ENCODE measurements at regions not wholly inside any gene's neighbourhood (a gene's known extent, or its start where the extent isn't known, plus 50 kb on each side); places are given as distances from the start of the nearest gene placed in this dataset.

DNA sequence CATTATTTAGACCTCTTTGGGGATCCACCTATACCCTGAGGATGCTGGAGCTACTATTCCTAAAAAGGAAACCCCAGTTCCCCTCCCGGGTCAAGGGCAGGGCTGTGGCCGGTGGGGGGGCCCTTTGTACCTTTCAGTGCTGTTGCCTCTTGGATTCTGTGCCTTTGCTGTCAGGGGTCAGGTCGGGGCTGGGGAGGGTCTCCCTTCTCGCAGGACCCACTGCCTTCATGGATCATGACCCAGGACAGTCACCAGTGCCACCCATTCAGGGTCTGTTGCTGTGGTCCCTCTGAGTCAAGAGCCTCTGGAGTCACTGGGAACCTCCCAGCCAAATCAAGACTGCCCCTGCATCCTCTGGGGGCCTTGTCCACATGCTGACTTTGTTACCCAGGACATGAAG, 78.1 kb upstream of the CCND1 start:
- DNase-seq (ENCODE audit: extremely low spot score), result no peak
- POLR2A ChIA-PET, result no interaction called here
- CTCF ChIA-PET, result no interaction called here
- TF ChIP-seq, protein P1, sequence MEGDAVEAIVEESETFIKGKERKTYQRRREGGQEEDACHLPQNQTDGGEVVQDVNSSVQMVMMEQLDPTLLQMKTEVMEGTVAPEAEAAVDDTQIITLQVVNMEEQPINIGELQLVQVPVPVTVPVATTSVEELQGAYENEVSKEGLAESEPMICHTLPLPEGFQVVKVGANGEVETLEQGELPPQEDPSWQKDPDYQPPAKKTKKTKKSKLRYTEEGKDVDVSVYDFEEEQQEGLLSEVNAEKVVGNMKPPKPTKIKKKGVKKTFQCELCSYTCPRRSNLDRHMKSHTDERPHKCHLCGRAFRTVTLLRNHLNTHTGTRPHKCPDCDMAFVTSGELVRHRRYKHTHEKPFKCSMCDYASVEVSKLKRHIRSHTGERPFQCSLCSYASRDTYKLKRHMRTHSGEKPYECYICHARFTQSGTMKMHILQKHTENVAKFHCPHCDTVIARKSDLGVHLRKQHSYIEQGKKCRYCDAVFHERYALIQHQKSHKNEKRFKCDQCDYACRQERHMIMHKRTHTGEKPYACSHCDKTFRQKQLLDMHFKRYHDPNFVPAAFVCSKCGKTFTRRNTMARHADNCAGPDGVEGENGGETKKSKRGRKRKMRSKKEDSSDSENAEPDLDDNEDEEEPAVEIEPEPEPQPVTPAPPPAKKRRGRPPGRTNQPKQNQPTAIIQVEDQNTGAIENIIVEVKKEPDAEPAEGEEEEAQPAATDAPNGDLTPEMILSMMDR (IDR thresholded peaks at IDR 0.05; ENCODE audit: control extremely low read depth, extremely low read depth, low read depth, missing control alignments), result no peak

DNA sequence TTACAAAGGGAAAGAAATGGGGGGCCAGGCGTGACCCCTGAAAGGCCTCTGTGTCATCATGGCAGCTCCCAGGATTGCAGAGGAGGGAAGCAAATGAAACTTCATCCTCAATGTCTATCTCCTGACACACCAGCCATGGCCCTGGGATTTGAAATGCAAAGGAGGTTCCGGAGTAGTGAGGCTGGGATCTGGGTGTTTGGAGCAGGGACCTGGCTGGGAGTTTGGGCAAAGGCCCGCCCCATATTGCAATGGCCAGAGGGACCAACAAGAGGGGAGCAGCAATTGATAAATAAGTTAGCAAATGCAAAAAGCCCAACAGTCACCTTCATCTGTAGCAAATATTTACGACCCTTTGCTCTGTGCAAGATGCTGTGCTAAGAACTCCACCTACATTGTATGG, 77.7 kb upstream of the CCND1 start:
- POLR2A ChIA-PET, result no interaction called here

DNA sequence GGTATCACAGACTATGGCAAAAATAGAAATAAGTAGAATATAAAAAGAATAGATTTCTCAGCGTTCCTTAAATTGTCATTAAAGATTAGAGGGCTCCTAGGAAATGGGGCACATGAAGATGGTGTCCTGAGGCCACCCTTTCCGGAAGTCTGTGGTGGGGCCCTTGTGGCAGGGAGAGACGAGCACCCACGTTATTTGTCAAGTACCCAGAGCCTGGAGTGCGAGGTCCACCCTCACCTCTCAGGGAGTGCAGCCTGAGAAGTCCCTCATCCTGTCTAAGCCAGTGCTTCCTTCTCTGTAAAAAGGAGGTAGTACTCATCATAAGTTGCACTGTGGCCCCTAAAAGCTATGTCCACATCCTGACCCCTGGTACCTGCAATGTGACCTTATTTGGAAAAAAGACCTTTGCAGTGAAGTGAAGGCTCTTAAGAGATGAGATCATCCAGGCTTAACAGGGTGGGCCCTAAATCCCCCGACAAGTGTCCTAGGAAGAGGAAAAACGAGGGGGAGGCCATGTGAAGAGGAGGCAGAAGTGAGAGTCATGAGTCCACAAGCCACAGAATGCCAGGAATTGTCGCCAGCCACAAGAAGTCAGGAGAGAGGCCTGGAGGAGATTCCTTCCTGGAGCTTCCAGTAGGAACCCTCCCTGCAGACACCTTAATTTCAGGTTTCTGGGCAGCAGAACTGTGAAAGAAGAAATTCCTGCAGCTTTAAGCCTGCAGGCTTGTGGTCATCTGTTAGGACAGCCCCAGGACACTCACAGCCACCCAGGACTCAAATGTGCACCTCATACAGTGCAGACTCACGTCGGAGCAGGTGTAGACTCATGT, 76.8 kb upstream of the CCND1 start:
- ChIA-PET CTCF (no interaction called here), POLR2A (no interaction called here)
- DNase-seq (ENCODE audit: extremely low spot score), result no peak
- TF ChIP-seq, protein P1 (IDR thresholded peaks at IDR 0.05; ENCODE audit: control extremely low read depth, extremely low read depth, low read depth, missing control alignments), result no peak

More for the DNA sequence above, 77.7 kb upstream of the CCND1 start:
- DNase-seq (ENCODE audit: extremely low spot score), result no peak
- CTCF ChIA-PET, result no interaction called here
- TF ChIP-seq, protein P1 (IDR thresholded peaks at IDR 0.05; ENCODE audit: control extremely low read depth, extremely low read depth, low read depth, missing control alignments), result no peak

DNA sequence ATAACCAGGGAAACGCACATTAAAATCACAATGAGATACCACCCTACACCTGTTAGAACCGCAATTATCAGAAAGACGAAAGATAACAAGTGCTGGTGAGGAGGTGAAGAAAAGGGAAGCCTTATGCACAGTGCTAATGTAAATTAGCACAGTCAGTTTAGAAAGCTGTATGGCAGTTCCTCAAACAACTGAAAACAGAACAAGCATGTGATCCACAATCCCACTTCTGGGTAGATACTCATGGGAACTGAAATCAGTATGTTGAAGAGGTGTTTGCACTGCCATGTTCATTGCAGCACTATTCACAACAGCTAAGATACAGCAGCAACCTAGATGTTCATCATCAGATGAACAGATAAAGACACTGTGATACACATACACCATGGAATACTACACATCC, 75.0 kb upstream of the CCND1 start:
- TF ChIP-seq, protein P1 (IDR thresholded peaks at IDR 0.05; ENCODE audit: control extremely low read depth, extremely low read depth, low read depth, missing control alignments), result no peak
- DNase-seq (ENCODE audit: extremely low spot score), result no peak
- CTCF ChIA-PET, result no interaction called here
- POLR2A ChIA-PET, result no interaction called here

DNA sequence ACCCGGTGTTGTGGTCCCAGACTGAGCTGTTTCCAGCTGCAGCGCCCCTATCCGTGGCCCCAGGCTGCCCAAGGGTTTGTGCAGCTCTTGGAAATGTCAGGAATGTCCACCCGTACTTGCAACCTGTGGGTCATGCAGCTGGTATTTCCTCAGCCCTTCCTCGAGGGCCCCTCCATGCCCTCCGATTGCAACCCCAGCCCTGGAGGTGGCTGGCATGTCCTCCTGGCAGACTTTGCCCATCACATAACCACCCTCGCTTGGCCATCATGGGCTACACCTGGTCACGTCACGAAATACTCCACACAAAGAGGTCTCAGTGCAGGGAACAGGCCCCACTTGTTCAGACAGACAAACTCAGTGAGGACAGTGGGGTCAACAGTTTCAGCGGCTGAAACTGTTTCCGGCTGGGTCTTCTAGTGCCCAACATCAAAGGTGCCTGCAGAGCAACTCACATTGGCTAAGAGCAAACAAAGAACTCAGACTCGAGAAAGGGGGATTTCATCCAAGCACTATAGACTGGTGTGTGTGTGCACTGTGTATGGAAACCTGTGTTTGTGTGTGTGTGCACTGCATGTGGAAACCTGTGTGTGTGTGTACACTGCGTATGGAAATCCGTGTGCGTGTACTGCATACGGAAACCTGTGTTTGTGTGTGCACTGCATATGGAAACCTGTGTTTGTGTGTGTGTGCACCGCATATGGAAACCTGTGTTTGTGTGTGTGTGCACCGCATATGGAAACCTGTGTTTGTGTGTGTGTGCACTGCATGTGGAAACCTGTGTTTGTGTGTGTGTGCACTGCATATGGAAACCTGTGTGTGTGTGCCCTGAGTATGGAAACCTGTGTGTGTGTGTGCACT, 72.8 kb upstream of the CCND1 start:
- ChIA-PET POLR2A (no interaction called here), CTCF (no interaction called here)
- no peak for DNase-seq (ENCODE audit: extremely low spot score)
- TF ChIP-seq, protein P1 (IDR thresholded peaks at IDR 0.05; ENCODE audit: control extremely low read depth, extremely low read depth, low read depth, missing control alignments), result no peak

DNA sequence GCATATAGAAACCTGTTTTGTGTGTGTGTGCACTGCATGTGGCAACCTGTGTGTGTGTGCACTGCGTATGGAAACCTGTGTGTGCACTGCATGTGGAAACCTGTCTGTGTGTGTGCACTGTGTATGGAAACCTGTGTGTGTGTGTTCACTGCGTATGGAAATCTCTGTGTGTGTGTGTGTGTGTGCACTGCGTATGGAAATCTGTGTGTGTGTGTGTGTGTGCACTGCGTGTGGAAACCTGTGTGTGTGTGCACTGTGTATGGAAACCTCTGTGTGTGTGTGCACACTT, 72.2 kb upstream of the CCND1 start:
- POLR2A ChIA-PET, result no interaction called here

More for the DNA sequence above, 72.2 kb upstream of the CCND1 start:
- TF ChIP-seq, protein P1 (IDR thresholded peaks at IDR 0.05; ENCODE audit: control extremely low read depth, extremely low read depth, low read depth, missing control alignments), result no peak
- CTCF ChIA-PET, result no interaction called here
- DNase-seq (ENCODE audit: extremely low spot score), result no peak
